ENCODE measurements at regions not wholly inside any gene's neighbourhood (a gene's known extent, or its start where the extent isn't known, plus 50 kb on each side); places are given as distances from the start of the nearest gene placed in this dataset.
A peak's percentile ranks its signal among the peaks of the same experiment; 100 is the strongest.

DNA sequence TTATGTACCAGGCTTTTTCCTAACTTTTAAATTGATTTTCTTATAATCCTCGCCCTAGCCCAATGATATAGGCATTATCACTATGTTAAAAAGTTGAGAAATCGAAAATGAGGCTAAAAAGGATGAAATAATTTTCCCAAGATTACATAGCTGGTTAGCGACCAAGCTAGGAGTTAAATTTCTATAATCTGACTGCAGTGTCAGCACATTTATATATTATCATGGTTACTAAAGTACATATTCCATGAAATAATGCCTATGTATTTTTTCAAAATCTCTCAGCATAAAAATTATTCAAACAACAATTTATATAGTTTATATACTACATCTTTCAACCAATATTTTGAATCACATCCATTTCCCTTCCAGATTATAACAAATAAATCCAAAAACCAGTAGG, 317.3 kb upstream of the TFPI start:
- H3K27me3 ChIP-seq (ENCODE audit: control insufficient read depth, insufficient read depth), result no peaks in the 10 kb centered on the region
- H3K4me3 ChIP-seq (ENCODE audit: low read length), result no peak overlapping the region
- H3K27ac ChIP-seq (ENCODE audit: low read length), result no peak overlapping the region
- 85% methylated on average over 3 of the region's 3 CpGs for WGBS
- intact Hi-C loops (cut with DNase I), result no loop called here
- ATAC-seq (no peak), DNase-seq (no peak)
- H3K4me1 ChIP-seq (ENCODE audit: control insufficient read depth, insufficient read depth, low read length), result no peaks in the 10 kb centered on the region
- H3K9me3 ChIP-seq (ENCODE audit: control insufficient read depth, low read length), result no peaks in the 10 kb centered on the region

DNA sequence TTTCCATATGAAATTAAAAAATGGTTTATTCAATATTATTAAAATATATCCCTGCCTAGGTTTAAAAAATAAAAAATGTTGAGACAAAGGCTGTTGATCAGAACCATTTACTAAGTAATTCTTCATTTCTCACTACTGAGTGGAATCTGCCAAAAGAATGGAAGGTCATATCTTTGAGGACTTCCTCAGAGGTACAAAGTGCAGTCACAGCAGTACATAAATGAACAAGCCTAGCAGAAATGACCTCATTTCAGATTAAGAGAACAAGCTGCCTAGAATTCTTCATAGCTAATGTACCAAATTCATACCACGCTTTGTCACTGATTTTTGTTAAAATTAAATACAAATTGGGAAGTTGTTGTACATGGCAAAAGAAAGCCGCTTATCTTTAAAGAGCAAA, 318.9 kb upstream of the TFPI start:
- Histone ChIP-seq H3K4me3 (ENCODE audit: low read length) (no peak overlapping the region), H3K27me3 (ENCODE audit: control insufficient read depth, insufficient read depth) (no peaks in the 10 kb centered on the region), H3K9me3 (ENCODE audit: control insufficient read depth, low read length) (no peaks in the 10 kb centered on the region), H3K4me1 (ENCODE audit: control insufficient read depth, insufficient read depth, low read length) (no peaks in the 10 kb centered on the region), H3K27ac (ENCODE audit: low read length) (no peak overlapping the region)
- intact Hi-C loops (cut with DNase I), result no loop called here
- DNase-seq, result no peak
- peak; percentile 57 to 60 for ATAC-seq
- WGBS, result 56% methylated on average over 2 of the region's 2 CpGs

DNA sequence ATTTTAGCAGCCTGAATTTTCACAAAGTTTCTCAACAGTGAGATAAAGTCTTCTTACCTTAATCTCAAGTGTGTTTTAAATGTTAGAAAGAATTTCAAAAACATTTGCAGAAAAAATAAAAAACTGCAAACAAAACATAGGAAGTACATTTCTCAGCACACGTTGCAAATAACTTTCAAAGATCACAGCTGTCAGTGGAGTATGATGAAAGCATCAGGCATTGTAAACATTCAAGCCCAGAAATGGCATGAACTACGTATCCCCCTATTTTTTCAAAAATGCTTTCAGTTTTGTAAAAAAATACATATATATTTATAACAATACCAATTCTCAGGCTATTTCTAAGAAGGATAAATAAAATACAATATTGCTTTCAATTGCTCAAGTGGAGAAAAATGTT, 320.6 kb upstream of the TFPI start:
- Histone ChIP-seq H3K27ac (ENCODE audit: low read length) (no peak overlapping the region), H3K4me3 (ENCODE audit: low read length) (no peak overlapping the region), H3K4me1 (ENCODE audit: control insufficient read depth, insufficient read depth, low read length) (no peaks in the 10 kb centered on the region), H3K27me3 (ENCODE audit: control insufficient read depth, insufficient read depth) (no peaks in the 10 kb centered on the region), H3K9me3 (ENCODE audit: control insufficient read depth, low read length) (no peaks in the 10 kb centered on the region)
- 63% methylated on average over 2 of the region's 2 CpGs for WGBS
- intact Hi-C loops (cut with DNase I), result no loop called here
- ATAC-seq (no peak), DNase-seq (no peak)

DNA sequence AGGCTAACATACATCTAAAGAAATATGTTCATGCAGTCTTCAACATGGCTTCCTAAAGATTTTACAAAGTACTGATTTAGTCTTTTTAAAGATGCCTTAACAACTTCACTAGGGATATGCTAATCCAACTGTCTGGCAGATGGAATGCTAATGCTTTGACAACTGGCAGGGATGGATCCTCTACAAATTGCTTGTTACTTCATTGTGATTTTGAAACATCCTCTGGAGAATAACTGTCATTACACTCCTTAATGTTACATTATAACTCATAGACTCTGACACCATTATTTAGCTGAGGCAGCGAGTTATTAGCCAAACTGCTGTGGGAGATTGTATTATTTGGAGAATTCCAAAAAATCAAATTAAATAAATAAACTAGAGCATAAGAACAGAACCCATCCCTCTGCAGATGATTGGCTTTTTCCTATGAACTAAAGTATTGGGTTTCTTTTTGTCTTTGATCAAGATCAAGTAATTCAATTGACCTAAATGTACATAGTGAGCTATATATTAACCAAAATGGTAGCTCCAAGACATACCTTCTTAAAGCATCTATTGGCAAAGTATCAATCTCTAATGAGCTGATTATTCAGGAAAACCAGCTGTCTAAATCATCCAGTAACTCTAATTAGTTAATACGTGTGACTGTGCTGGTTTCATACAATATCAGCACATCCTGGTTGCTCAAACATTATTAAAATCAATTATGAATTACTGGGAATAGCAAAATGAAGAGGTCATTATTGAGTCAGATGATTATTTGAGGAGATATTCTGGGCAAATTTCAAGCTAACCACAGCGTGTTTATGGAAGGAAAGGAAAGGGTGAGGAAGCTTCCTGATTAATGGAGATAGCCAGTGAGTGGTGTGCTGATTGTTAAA, 321.3 kb upstream of the TFPI start:
- Histone ChIP-seq H3K27me3 (ENCODE audit: control insufficient read depth, insufficient read depth) (no peaks in the 10 kb centered on the region), H3K4me3 (ENCODE audit: low read length) (no peak overlapping the region), H3K27ac (ENCODE audit: low read length) (no peak overlapping the region), H3K9me3 (ENCODE audit: control insufficient read depth, low read length) (no peaks in the 10 kb centered on the region), H3K4me1 (ENCODE audit: control insufficient read depth, insufficient read depth, low read length) (no peaks in the 10 kb centered on the region)
- no peak for DNase-seq
- 62% methylated on average over 3 of the region's 3 CpGs for WGBS
- no peak for ATAC-seq
- intact Hi-C loops (cut with DNase I), result no loop called here

DNA sequence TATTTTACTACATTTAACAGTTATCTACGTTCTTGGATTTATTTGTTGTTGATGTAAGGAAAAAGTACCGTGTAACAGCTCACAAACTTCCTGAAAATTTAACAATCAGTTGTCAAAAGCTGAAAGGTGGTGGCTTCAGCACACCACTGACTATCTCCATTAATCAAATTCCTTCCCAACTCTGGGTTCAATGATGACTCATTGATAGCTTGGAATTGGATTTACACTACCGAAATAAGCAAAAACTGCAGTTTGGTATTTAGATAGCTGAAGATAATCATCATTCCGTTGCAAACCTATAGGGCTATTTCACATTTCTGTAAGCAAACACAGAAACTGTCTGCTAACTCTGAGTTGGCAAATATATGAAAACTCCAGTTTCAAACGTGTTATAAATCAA, 322.3 kb upstream of the TFPI start:
- Histone ChIP-seq H3K4me3 (ENCODE audit: low read length) (no peak overlapping the region), H3K9me3 (ENCODE audit: control insufficient read depth, low read length) (no peaks in the 10 kb centered on the region), H3K27me3 (ENCODE audit: control insufficient read depth, insufficient read depth) (no peaks in the 10 kb centered on the region), H3K27ac (ENCODE audit: low read length) (no peak overlapping the region), H3K4me1 (ENCODE audit: control insufficient read depth, insufficient read depth, low read length) (no peaks in the 10 kb centered on the region)
- no peak for DNase-seq
- ATAC-seq, result no peak
- intact Hi-C loops (cut with DNase I), result no loop called here
- 72% methylated on average over 5 of the region's 5 CpGs for WGBS

DNA sequence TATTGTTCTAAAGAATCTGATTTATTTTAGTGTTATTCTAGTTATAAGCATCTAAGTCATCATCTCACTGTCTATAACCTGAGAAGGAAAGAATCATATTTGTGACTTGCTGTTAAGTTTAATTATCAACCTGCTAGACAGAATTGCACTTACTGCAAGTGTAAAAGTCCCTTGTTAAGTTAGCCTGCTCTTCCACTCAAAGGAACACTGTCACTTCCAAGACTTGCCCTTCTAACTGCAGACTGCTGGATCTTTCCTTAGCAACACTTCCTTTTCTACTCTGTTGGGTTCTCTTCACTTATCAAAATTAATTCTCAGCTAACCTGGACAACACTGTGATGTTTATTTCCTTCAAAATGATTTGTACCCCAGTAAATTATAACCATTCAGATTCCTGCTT, 323.2 kb upstream of the TFPI start:
- Histone ChIP-seq H3K4me1 (ENCODE audit: control insufficient read depth, insufficient read depth, low read length) (no peaks in the 10 kb centered on the region), H3K27ac (ENCODE audit: low read length) (no peak overlapping the region), H3K4me3 (ENCODE audit: low read length) (no peak overlapping the region), H3K9me3 (ENCODE audit: control insufficient read depth, low read length) (no peaks in the 10 kb centered on the region), H3K27me3 (ENCODE audit: control insufficient read depth, insufficient read depth) (no peaks in the 10 kb centered on the region)
- DNase-seq (no peak), ATAC-seq (no peak)
- intact Hi-C loops (cut with DNase I), result no loop called here

DNA sequence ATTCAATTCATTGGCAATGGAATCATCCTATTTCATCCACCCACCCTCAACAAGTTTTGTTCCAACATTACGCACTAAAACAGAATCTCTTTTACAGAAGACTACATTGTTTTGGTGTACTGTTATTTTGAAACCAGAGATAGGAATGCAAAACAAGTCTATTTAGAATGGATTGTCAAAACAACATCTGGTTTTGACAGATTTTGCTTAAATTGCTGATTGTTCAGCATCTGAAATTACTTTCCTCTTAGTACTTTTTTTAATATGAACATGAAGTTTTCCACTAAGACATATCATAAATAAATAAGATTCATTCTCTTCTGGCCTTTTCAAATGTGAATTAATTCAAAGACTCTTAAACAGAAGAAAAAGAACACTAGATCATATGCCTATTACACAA, 323.9 kb upstream of the TFPI start:
- ATAC-seq (no peak), DNase-seq (no peak)
- Histone ChIP-seq H3K4me3 (ENCODE audit: low read length) (no peak overlapping the region), H3K4me1 (ENCODE audit: control insufficient read depth, insufficient read depth, low read length) (no peaks in the 10 kb centered on the region), H3K9me3 (ENCODE audit: control insufficient read depth, low read length) (no peaks in the 10 kb centered on the region), H3K27me3 (ENCODE audit: control insufficient read depth, insufficient read depth) (no peaks in the 10 kb centered on the region), H3K27ac (ENCODE audit: low read length) (no peak overlapping the region)
- intact Hi-C loops (cut with DNase I), result no loop called here
- WGBS, result 71% methylated on average over 1 of the region's 1 CpG

DNA sequence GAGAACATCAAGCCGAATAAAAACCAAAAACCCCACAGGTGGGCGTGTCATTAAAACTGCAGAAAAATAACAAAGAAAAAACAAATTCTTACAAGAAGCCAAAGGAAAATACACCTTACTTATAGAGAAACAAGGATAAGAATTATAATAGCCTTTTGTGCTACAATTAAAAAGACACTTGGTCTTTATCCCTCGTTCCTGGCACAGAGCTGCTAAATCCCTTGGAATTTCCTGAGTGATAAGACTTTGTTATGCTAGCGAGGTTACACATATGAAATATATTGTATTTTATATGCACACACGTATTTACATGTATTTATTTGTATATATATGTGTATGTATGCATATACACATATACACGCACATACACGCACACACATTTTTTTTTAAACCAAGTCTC, 325.3 kb upstream of the TFPI start:
- intact Hi-C loops (cut with DNase I), result no loop called here
- H3K9me3 ChIP-seq (ENCODE audit: control insufficient read depth, low read length), result no peaks in the 10 kb centered on the region
- no peaks in the 10 kb centered on the region for H3K4me1 ChIP-seq (ENCODE audit: control insufficient read depth, insufficient read depth, low read length)
- ATAC-seq, result no peak
- H3K27ac ChIP-seq (ENCODE audit: low read length), result no peak overlapping the region
- 65% methylated on average over 7 of the region's 7 CpGs for WGBS
- H3K4me3 ChIP-seq (ENCODE audit: low read length), result no peak overlapping the region
- no peaks in the 10 kb centered on the region for H3K27me3 ChIP-seq (ENCODE audit: control insufficient read depth, insufficient read depth)
- no peak for DNase-seq

DNA sequence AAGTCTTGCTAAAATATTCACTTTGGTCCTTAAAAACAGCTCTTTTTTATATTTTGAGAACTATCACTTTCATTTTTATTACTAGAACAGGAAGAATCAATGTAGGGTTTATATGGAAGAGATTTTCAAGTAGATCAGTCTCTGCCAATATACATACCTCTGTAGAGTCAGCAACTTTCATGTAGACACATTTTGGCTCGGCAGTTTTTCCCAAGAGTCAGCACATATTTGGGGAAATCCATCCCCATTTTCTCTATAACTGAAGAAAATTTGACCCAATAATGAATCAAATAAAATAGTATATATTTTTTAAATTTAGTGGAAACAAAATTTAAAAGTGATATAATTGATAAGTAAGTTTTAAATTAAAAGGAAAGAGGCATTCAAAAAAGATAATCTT, 329.8 kb upstream of the TFPI start:
- WGBS, result 89% methylated on average over 1 of the region's 1 CpG
- DNase-seq (no peak), ATAC-seq (no peak)
- H3K4me1 ChIP-seq (ENCODE audit: control insufficient read depth, insufficient read depth, low read length), result no peaks in the 10 kb centered on the region
- no peak overlapping the region for H3K27ac ChIP-seq (ENCODE audit: low read length)
- H3K27me3 ChIP-seq (ENCODE audit: control insufficient read depth, insufficient read depth), result no peaks in the 10 kb centered on the region
- no peaks in the 10 kb centered on the region for H3K9me3 ChIP-seq (ENCODE audit: control insufficient read depth, low read length)
- no peak overlapping the region for H3K4me3 ChIP-seq (ENCODE audit: low read length)
- intact Hi-C loops (cut with DNase I), result no loop called here

DNA sequence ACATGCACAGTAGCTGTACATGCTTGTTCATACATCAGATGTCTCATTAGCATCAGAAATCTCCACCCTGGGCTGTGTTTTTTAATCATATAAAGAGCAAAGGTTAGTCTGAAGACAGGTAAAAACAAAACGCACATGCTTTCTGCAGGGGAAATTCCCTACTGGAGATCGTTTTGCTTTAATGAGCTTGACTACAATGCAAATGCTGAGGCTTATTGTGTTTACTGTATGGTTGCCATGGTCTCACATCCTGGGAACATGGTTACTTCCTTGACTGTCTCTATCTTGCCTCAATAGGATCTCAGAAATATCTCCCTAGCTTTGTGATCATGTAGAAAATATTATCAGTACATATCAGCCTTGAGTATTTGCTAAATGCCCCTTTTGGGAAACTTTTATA, 336.5 kb upstream of the TFPI start:
- Histone ChIP-seq H3K4me1 (ENCODE audit: control insufficient read depth, insufficient read depth, low read length) (no peaks in the 10 kb centered on the region), H3K9me3 (ENCODE audit: control insufficient read depth, low read length) (no peaks in the 10 kb centered on the region), H3K27me3 (ENCODE audit: control insufficient read depth, insufficient read depth) (no peaks in the 10 kb centered on the region), H3K4me3 (ENCODE audit: low read length) (no peak overlapping the region), H3K27ac (ENCODE audit: low read length) (no peak overlapping the region)
- ATAC-seq (no peak), DNase-seq (no peak)
- 56% methylated on average over 2 of the region's 2 CpGs for WGBS
- intact Hi-C loops (cut with DNase I), result no loop called here

DNA sequence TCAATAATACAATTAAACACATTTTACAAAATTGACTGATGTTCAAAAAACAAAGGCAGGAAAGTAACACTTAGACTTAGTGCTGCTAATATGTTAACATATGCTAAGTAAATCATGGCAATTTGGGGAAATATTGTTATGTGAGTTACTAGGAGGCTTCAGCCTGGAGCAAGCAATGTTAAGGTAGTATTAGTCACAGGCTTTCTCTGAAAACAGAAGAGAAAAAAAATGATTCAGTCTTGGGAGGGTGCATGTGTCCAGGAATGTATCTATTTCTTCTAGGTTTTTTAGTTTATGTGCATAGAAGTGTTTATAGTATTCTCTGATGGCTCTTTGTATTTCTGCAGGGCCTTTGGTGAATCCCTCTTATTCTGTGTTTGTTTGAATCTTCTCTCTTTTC, 345.8 kb upstream of the TFPI start:
- Histone ChIP-seq H3K27me3 (ENCODE audit: control insufficient read depth, insufficient read depth) (no peaks in the 10 kb centered on the region), H3K4me3 (ENCODE audit: low read length) (no peak overlapping the region), H3K4me1 (ENCODE audit: control insufficient read depth, insufficient read depth, low read length) (no peaks in the 10 kb centered on the region), H3K27ac (ENCODE audit: low read length) (no peak overlapping the region), H3K9me3 (ENCODE audit: control insufficient read depth, low read length) (no peaks in the 10 kb centered on the region)
- DNase-seq (no peak), ATAC-seq (no peak)
- intact Hi-C loops (cut with DNase I), result no loop called here

DNA sequence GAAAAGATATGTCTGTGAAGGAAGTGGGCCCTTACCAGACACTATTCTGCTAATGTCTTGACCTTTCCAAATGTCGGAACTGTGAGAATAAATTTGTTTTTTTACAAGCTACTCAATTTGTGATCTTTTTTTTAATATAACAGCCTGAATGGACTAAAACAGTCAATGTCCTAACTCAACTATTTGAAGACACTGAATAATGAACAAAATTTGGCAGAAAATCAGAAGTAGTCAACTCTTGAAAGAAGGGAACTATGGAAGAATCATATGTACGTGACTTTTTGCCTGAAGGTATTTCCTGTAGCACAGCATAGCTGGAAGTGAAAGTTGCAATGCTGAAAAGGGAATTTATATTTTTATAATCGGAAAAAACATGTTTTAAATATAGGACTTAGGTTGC, 351.8 kb upstream of the TFPI start:
- Histone ChIP-seq H3K4me3 (ENCODE audit: low read length) (no peak overlapping the region), H3K4me1 (ENCODE audit: control insufficient read depth, insufficient read depth, low read length) (no peaks in the 10 kb centered on the region), H3K9me3 (ENCODE audit: control insufficient read depth, low read length) (no peaks in the 10 kb centered on the region), H3K27me3 (ENCODE audit: control insufficient read depth, insufficient read depth) (no peaks in the 10 kb centered on the region), H3K27ac (ENCODE audit: low read length) (no peak overlapping the region)
- DNase-seq (no peak), ATAC-seq (no peak)
- WGBS, result 63% methylated on average over 3 of the region's 3 CpGs
- intact Hi-C loops (cut with DNase I), result no loop called here

Data from right cardiac atrium (tissue), 5 donors.